HG02610 (cell line): ENCODE measurements at regions not wholly inside any gene's neighbourhood (a gene's known extent, or its start where the extent isn't known, plus 50 kb on each side); places are given as distances from the start of the nearest gene placed in this dataset.
"Not testable (repeated sequence)": the region's sequence is repeated elsewhere in the genome, so short reads cannot be mapped to it uniquely, and the experiment has no call there.

ENCODE experiments used
- ATAC-seq: cut with Tn5 transposase; IDR thresholded peaks from one replicate; pipeline ENCODE4 v1.9.1; 2021; ENCODE audit warnings: mild to moderate bottlenecking, moderate library complexity; ENCODE audit not compliant: unreplicated experiment

- no peak for ATAC-seq
These were observed 1107.9 kb downstream of the PLA2G4A start for GRCh38 chr1:187936667-187937066.

DNA sequence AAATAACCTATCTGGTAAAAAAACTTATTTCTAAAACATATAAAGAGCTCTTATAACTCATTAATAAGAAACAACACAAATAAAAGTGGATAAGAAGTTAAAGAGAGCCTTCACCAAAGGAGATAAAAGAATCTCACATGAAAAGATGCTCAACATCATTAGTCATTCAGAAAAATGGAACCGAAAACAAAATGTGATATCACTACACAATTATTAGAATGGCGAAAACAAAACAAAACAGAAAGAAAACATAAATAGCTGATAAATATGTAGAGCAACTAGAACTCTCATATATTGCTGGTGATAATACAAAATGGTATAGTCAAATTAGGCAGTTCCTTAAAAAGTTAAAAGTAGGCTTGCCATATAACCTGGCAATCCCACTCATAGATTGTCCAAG lies 1109.3 kb downstream of the PLA2G4A start:
- peak; percentile 72 for ATAC-seq

DNA sequence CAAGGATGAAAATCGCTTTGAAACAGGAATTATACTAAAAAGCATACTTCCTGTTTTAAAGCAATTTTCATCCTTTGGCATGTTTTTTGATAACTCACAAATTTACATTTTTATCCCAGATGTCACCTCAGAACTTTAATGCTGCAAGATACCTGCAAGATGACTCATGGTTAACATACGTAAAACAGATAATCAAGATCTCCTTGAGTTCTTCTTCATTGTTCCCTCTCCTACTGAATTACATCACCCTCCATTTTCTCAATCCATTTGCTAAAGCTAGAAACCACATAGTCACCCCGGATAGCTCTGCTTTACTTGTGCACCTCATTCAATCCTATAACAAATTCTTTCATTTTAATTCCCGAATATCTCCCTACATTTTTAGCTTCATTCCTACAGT lies 1114.2 kb downstream of the PLA2G4A start:
- ATAC-seq, result no peak

DNA sequence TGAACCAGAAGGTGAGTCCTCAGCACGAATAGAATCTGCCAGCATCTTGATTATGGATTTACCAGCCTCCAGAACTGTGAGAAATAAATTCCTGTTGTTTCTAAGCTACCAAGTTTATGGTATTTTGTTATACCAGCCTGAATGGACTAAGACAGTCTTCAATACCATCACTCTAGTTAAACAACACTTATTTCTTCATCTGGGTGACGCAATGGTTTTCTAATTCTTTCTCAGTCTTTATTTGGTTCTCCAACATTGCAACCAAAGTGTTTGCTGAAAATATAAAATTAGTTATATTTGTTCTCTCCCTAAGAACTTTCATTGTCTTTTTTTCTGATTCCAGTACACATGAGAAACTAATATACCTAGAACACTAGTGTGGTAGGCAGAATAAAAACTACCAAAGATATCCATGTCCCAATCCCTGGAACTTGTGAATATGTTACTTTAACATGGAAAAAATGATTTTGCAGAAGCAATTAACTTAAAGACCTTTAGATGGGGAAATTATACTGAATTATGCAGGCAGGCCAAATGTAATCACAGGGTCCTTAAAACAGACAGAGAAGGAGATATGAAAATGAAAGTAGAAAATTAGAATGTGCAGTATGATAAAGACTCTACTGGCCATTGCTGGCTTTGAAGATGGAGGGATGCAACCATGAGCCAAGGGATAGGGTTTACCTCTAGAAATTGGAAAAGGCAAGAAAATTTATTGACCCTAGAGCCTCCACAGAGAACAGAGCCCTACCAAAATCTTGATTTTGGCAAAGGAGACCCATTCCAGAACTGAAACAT lies 1115.1 kb downstream of the PLA2G4A start:
- no peak for ATAC-seq

- ATAC-seq, result not testable (repeated sequence)
These were observed 1117.9 kb downstream of the PLA2G4A start for GRCh38 chr1:187946661-187947060.

DNA sequence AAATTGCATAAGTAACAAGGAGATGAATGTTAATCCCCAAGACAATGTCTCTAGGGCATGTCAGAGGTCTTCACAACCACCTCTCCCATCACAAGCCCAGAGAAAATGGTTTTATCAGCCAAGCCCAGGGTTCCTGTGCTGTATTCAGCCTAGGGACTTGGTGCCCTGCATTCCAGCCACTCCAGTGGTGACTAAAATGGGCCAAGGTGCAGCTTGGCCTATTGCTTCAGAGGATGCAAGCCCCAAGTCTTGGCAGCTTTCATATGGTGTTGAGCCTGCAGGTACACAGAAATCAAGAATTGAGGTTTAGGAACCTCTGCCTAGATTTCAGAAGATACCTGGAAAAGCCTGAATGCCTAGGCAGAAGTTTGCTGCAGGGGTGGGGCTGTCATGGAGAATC lies 1118.6 kb downstream of the PLA2G4A start:
- no peak for ATAC-seq

GRCh38 chr1:187948170-187948794 lies 1119.5 kb downstream of the PLA2G4A start:
- ATAC-seq, result peak; percentile 62

GRCh38 chr1:187949567-187949966 lies 1120.8 kb downstream of the PLA2G4A start:
- no peak for ATAC-seq

DNA sequence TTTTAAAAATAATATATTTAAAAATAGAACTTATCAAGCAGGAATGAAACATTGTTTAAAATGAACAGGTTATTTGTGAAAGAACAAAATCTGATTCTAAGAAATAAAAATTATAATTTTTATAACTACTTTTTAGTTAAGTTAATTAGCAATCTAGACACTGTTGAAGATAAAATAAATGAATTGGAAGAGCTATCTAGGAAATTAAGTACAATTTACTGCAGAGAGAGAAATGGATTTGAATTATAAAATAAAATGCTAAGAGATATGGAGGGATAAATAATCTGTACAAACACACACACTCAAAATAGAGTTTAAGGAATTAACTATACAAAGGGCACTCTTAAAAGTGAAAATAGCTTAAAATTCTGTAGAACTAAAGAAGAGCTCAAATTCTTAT lies 1123.1 kb downstream of the PLA2G4A start:
- ATAC-seq, result no peak

- ATAC-seq, result no peak
These were observed 1123.7 kb downstream of the PLA2G4A start for GRCh38 chr1:187952446-187952845.

DNA sequence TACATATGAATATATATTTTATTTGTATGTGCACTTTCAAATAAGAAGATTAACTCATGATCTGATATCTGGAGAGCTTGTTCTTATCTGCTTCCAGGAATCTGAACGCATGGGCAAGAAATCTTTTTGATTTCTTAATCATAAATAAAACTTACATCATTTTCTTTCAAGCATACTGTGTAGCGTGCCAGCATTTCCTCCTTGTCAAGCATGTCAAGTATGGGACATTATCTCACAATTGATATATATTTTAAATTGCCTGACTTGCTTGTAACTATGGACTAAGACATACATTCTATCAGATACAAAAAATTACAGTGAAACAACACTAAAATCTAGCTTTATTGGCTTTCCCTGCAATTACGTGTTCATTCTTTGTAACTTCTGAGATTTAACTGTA lies 1128.2 kb downstream of the PLA2G4A start:
- no peak for ATAC-seq

DNA sequence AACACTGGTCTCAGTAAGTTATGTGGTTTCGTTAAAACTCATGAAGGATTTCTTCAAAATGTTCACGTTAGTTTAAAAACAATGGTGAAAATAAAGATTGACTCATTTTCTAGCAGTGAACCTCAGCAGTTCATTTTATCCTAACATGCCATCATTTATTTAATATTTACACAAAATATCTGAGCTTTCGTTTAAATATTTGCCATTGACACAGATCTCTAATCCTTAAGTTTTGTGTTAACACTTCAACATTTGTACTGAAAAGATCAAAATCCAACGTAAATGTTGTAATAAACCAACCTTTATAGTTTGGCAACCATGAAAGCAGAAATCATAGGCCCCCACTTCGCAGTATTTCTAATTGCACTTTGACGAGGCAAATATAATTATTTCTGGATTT lies 1129.5 kb downstream of the PLA2G4A start:
- ATAC-seq, result no peak

DNA sequence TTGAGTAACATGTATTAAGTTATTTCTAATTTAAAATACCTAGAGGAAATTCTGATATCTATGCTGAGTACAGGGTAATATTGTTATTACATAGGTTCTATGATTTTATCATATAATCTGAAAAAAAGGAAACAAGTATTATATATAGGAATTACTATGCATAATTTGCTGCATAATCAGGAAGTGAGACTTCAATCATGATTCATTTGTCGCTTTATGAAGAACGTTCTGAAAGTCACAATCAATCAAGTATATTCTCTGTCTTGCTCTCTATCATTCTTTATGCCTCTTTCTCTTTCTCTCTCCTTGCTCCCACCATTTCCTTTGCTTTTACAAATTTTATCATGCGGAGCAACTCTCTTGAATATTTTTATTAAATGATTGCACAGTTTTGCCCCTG lies 1130.3 kb downstream of the PLA2G4A start:
- ATAC-seq, result no peak

DNA sequence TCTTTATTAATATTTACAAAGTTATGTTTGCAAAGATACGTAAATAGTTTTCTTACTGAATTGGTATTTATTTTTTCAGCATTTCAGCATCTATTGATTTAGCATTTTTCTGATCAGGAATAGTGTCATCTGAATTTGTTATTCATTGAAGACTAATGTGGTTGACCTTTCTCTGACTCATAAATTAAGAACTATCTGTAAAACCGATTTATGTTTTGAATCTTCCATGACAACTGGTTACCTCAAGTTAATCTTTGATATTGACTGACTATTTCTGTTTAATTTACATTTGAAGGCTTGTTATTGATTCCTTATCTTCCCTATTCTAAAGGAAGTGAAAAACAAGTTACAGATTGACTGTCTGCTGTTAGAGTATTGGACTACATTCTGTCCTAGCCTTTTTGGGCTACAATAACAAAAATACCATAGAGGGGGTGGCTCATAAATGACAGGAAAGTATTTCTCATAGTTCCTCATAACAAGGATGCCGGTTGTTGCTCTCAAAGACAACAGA lies 1131.4 kb downstream of the PLA2G4A start:
- ATAC-seq, result no peak

- no peak for ATAC-seq
These were observed 1133.1 kb downstream of the PLA2G4A start for GRCh38 chr1:187961895-187962294.

DNA sequence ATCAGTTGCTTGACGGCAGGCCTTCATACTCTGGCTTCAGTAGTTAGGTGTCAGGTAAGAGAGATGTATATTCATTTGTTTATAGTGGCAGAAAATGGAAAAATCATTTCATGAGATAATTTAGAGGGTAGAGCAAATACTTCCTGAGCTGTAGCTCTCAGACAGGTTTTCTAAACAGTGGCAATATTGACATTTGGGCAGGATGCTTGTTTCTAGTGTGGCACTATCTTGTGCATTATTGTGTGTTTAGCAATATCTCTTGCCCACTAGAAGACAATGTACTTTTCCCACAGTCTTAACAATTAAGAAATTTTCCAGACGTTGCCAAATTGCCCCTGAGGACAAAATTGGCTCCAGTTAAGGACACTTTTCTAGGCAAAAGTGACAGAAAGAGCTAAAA lies 1143.1 kb downstream of the PLA2G4A start:
- ATAC-seq, result no peak

GRCh38 chr1:187977298-187977697 lies 1148.5 kb downstream of the PLA2G4A start:
- peak; percentile 48 for ATAC-seq

DNA sequence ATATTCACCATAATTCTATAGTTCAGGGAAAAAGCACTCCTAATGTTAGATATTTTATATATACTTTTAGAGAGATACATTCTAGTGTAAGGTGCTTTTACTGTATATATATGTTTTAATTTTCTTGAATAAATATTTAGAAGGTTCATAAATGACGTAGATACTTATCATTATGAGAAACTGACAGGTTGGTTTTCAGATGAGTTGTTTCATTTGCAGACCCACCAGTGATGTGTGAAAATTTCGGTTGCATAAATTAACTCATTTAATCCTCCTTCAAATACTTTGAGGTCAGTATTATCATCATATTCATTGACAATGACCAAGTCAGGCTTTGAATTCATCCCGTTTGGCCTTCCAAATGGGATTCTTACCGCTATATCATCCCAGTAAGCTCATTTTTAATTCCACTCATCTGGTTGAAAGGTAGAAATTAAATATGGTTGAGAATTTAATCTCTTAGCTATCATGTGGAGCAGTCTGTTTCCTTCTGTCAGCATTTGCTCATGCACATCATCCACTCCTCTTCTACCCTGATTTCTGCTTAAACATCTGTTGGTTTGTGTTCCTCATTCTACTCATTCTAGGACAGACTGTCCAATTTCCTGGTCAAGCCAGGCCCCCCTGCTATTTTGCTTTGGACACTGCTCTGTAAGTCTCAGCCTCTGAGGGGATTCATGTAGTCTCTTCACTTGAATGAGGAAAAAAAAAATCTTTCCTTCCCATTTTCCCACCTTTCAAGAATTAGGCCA lies 1156.6 kb downstream of the PLA2G4A start:
- ATAC-seq, result peak; percentile 43

- ATAC-seq, result peak; percentile 84
These were observed 1157.3 kb downstream of the PLA2G4A start for GRCh38 chr1:187985897-187986654.

- peak; percentile 22 for ATAC-seq
These were observed 1158.6 kb downstream of the PLA2G4A start for GRCh38 chr1:187987236-187987776.

GRCh38 chr1:187991944-187992343 lies 1163.2 kb downstream of the PLA2G4A start:
- no peak for ATAC-seq
